Mucosa of stomach (tissue), 1 donor: ENCODE measurements at regions not wholly inside any gene's neighbourhood (a gene's known extent, or its start where the extent isn't known, plus 50 kb on each side); places are given as distances from the start of the nearest gene placed in this dataset.
"Not testable (repeated sequence)": the region's sequence is repeated elsewhere in the genome, so short reads cannot be mapped to it uniquely, and the experiment has no call there.

Source experiments
- H3K27me3 ChIP-seq: one replicate; pipeline ENCODE4 v1.7.0; 2013; ENCODE audit warnings: mild to moderate bottlenecking, low read length; ENCODE audit not compliant: control insufficient read depth, insufficient read depth
- H3K36me3 ChIP-seq: one replicate; pipeline ENCODE4 v1.7.0; 2013; ENCODE audit warnings: low read length; ENCODE audit not compliant: control insufficient read depth, insufficient read depth
- H3K4me1 ChIP-seq: one replicate; pipeline ENCODE4 v1.7.0; 2013; ENCODE audit warnings: mild to moderate bottlenecking, low read length; ENCODE audit not compliant: control insufficient read depth, insufficient read depth
- H3K4me3 ChIP-seq: one replicate; pipeline ENCODE4 v1.7.0; 2013; ENCODE audit warnings: low read length
- H3K9ac ChIP-seq: one replicate; pipeline ENCODE4 v1.7.0; 2013; ENCODE audit warnings: mild to moderate bottlenecking, low read length, moderate library complexity
- H3K9me3 ChIP-seq: one replicate; pipeline ENCODE4 v1.7.0; 2013; ENCODE audit warnings: mild to moderate bottlenecking, low read length, moderate library complexity; ENCODE audit not compliant: control insufficient read depth
- donor health status: Pancreatic carcinoma.

- H3K9me3 ChIP-seq = no peaks in the 10 kb centered on the region
- H3K27me3 ChIP-seq = no peaks in the 10 kb centered on the region
- H3K36me3 ChIP-seq = no peaks in the 10 kb centered on the region
- H3K4me3 ChIP-seq = no peak overlapping the region
- no peak overlapping the region for H3K9ac ChIP-seq
- H3K4me1 ChIP-seq = no peaks in the 10 kb centered on the region
Observed at GRCh38 chr2:222760301-222760897, 88.9 kb downstream of the MOGAT1 start.

- no peaks in the 10 kb centered on the region for H3K4me1 ChIP-seq
- H3K36me3 ChIP-seq = no peaks in the 10 kb centered on the region
- H3K9ac ChIP-seq = no peak overlapping the region
- H3K27me3 ChIP-seq = no peaks in the 10 kb centered on the region
- H3K4me3 ChIP-seq = no peak overlapping the region
- no peaks in the 10 kb centered on the region for H3K9me3 ChIP-seq
Observed at GRCh38 chr2:222761888-222762287, 90.4 kb downstream of the MOGAT1 start.

GRCh38 chr2:222762342-222762741, 90.9 kb downstream of the MOGAT1 start:
- Histone ChIP-seq H3K27me3 (no peaks in the 10 kb centered on the region), H3K9ac (no peak overlapping the region), H3K9me3 (no peaks in the 10 kb centered on the region), H3K36me3 (no peaks in the 10 kb centered on the region), H3K4me1 (no peaks in the 10 kb centered on the region), H3K4me3 (no peak overlapping the region)

- H3K36me3 ChIP-seq = not testable (repeated sequence)
Observed at GRCh38 chr2:222765883-222766282, 94.4 kb downstream of the MOGAT1 start.

GRCh38 chr2:222768019-222768418, 92.8 kb upstream of the ACSL3 start:
- H3K36me3 ChIP-seq, H3K4me1 ChIP-seq, H3K9ac ChIP-seq, H3K27me3 ChIP-seq, H3K9me3 ChIP-seq, H3K4me3 ChIP-seq: not testable (repeated sequence)

More at GRCh38 chr2:222765883-222766282, 94.4 kb downstream of the MOGAT1 start:
- not testable (repeated sequence) for H3K9ac ChIP-seq, H3K4me3 ChIP-seq, H3K4me1 ChIP-seq, H3K9me3 ChIP-seq, H3K27me3 ChIP-seq

- H3K4me1 ChIP-seq = no peaks in the 10 kb centered on the region
- H3K4me3 ChIP-seq = no peak overlapping the region
- H3K9me3 ChIP-seq = no peaks in the 10 kb centered on the region
- no peaks in the 10 kb centered on the region for H3K27me3 ChIP-seq
- H3K36me3 ChIP-seq = no peaks in the 10 kb centered on the region
- H3K9ac ChIP-seq = no peak overlapping the region
Observed at GRCh38 chr2:222769446-222769845, 91.4 kb upstream of the ACSL3 start.

GRCh38 chr2:222769941-222770340, 90.9 kb upstream of the ACSL3 start:
- Histone ChIP-seq H3K4me1 (no peaks in the 10 kb centered on the region), H3K9me3 (no peaks in the 10 kb centered on the region), H3K4me3 (no peak overlapping the region), H3K27me3 (no peaks in the 10 kb centered on the region), H3K9ac (no peak overlapping the region), H3K36me3 (no peaks in the 10 kb centered on the region)

- Histone ChIP-seq H3K9ac (no peak overlapping the region), H3K4me3 (no peak overlapping the region)
Observed at GRCh38 chr2:222771832-222772231, 89.0 kb upstream of the ACSL3 start.

GRCh38 chr2:222774941-222775340, 85.9 kb upstream of the ACSL3 start:
- H3K4me1 ChIP-seq = peaks cover 9% of the 10 kb centered on the region
- no peak overlapping the region for H3K4me3 ChIP-seq
- no peaks in the 10 kb centered on the region for H3K36me3 ChIP-seq
- H3K27me3 ChIP-seq = no peaks in the 10 kb centered on the region
- no peaks in the 10 kb centered on the region for H3K9me3 ChIP-seq
- no peak overlapping the region for H3K9ac ChIP-seq

More at GRCh38 chr2:222771832-222772231, 89.0 kb upstream of the ACSL3 start:
- no peaks in the 10 kb centered on the region for H3K36me3 ChIP-seq
- no peaks in the 10 kb centered on the region for H3K9me3 ChIP-seq
- no peaks in the 10 kb centered on the region for H3K27me3 ChIP-seq
- H3K4me1 ChIP-seq = peaks cover 2% of the 10 kb centered on the region

- Histone ChIP-seq H3K4me3 (no peak overlapping the region), H3K4me1 (peaks cover 9% of the 10 kb centered on the region), H3K9me3 (no peaks in the 10 kb centered on the region), H3K27me3 (no peaks in the 10 kb centered on the region), H3K9ac (no peak overlapping the region), H3K36me3 (no peaks in the 10 kb centered on the region)
Observed at GRCh38 chr2:222776792-222777191, 84.0 kb upstream of the ACSL3 start.

GRCh38 chr2:222778400-222778799, 82.4 kb upstream of the ACSL3 start:
- no peaks in the 10 kb centered on the region for H3K36me3 ChIP-seq
- H3K27me3 ChIP-seq = no peaks in the 10 kb centered on the region
- no peaks in the 10 kb centered on the region for H3K9me3 ChIP-seq
- H3K4me3 ChIP-seq = no peak overlapping the region
- H3K4me1 ChIP-seq = peaks cover 9% of the 10 kb centered on the region
- H3K9ac ChIP-seq = no peak overlapping the region

- H3K4me1 ChIP-seq = peaks cover 9% of the 10 kb centered on the region
Observed at GRCh38 chr2:222779145-222779832, 81.5 kb upstream of the ACSL3 start.

More at GRCh38 chr2:222779145-222779832, 81.5 kb upstream of the ACSL3 start:
- H3K36me3 ChIP-seq = no peaks in the 10 kb centered on the region
- H3K27me3 ChIP-seq = no peaks in the 10 kb centered on the region
- H3K4me3 ChIP-seq = no peak overlapping the region
- H3K9me3 ChIP-seq = no peaks in the 10 kb centered on the region
- no peak overlapping the region for H3K9ac ChIP-seq
